ENCODE measurements at regions not wholly inside any gene's neighbourhood (a gene's known extent, or its start where the extent isn't known, plus 50 kb on each side); places are given as distances from the start of the nearest gene placed in this dataset.

DNA sequence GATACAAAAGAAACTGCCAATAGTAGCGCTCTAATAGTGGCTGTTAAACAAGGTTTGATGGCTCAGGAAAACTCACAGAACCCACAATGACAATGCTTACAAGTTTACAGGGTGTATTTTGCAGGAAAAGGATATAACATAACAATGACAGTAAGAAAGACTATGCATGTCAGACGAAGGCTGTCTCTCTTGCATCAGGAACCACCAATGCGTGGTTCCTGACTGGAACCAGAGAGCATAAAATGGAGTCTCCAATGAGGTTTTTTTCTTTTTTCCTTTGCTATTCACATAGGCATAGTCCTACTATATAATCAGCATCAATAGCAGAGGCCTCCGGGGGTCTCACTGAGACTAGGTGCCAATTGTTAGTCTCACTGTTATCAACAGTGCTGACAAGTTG lies 120.4 kb upstream of the STEAP1 start:
- TF ChIP-seq, protein P1, sequence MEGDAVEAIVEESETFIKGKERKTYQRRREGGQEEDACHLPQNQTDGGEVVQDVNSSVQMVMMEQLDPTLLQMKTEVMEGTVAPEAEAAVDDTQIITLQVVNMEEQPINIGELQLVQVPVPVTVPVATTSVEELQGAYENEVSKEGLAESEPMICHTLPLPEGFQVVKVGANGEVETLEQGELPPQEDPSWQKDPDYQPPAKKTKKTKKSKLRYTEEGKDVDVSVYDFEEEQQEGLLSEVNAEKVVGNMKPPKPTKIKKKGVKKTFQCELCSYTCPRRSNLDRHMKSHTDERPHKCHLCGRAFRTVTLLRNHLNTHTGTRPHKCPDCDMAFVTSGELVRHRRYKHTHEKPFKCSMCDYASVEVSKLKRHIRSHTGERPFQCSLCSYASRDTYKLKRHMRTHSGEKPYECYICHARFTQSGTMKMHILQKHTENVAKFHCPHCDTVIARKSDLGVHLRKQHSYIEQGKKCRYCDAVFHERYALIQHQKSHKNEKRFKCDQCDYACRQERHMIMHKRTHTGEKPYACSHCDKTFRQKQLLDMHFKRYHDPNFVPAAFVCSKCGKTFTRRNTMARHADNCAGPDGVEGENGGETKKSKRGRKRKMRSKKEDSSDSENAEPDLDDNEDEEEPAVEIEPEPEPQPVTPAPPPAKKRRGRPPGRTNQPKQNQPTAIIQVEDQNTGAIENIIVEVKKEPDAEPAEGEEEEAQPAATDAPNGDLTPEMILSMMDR (IDR thresholded peaks at IDR 0.05): no peak
- TF ChIP-seq POLR2A (IDR thresholded peaks at IDR 0.05): no peak

Measured in heart left ventricle (tissue), 13 donors.